ENCODE measurements at regions not wholly inside any gene's neighbourhood (a gene's known extent, or its start where the extent isn't known, plus 50 kb on each side); places are given as distances from the start of the nearest gene placed in this dataset.

DNA sequence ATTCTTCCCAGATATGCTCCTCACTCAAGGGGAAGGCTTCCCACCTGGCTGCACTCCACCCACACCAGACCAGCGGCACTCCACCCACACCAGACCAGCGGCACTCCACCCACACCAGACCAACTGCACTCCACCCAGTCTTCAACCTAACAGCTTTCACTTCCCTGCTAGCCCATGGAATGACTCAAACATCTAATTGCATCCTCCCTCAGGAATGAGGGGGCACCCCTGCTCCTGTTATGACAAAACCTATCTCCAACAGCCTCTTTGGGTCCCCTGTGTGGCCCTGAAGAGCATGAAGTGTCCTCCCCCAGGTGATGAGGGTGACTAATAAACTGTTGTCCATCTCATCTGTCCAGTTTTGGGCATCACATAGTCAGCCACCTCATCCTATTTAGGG lies 556.6 kb upstream of the TUSC1 start:
- Mint-ChIP-seq H3K4me3 (no peak overlapping the region), H3K27ac (ENCODE audit: unreplicated experiment) (no peak overlapping the region)
- no peak for TF ChIP-seq CTCF (conservative IDR thresholded peaks at IDR 0.05)

GRCh38 chr9:26231391-26231790 lies 553.1 kb upstream of the TUSC1 start:
- Mint-ChIP-seq H3K27ac (ENCODE audit: unreplicated experiment) (no peak overlapping the region), H3K27me3 (ENCODE audit: low read depth) (no peaks in the 10 kb centered on the region), H3K4me3 (no peak overlapping the region), H3K4me1 (no peaks in the 10 kb centered on the region), H3K9me3 (no peaks in the 10 kb centered on the region), H3K36me3 (ENCODE audit: low read depth) (no peaks in the 10 kb centered on the region)
- DNase-seq (ENCODE audit: low read depth, low spot score), result no peak
- no peak for TF ChIP-seq CTCF (conservative IDR thresholded peaks at IDR 0.05)

More for the DNA sequence above, 556.6 kb upstream of the TUSC1 start:
- DNase-seq (ENCODE audit: low read depth, low spot score), result no peak
- H3K36me3 Mint-ChIP-seq (ENCODE audit: low read depth), result no peaks in the 10 kb centered on the region
- no peaks in the 10 kb centered on the region for H3K27me3 Mint-ChIP-seq (ENCODE audit: low read depth)
- no peaks in the 10 kb centered on the region for H3K4me1 Mint-ChIP-seq
- no peaks in the 10 kb centered on the region for H3K9me3 Mint-ChIP-seq

DNA sequence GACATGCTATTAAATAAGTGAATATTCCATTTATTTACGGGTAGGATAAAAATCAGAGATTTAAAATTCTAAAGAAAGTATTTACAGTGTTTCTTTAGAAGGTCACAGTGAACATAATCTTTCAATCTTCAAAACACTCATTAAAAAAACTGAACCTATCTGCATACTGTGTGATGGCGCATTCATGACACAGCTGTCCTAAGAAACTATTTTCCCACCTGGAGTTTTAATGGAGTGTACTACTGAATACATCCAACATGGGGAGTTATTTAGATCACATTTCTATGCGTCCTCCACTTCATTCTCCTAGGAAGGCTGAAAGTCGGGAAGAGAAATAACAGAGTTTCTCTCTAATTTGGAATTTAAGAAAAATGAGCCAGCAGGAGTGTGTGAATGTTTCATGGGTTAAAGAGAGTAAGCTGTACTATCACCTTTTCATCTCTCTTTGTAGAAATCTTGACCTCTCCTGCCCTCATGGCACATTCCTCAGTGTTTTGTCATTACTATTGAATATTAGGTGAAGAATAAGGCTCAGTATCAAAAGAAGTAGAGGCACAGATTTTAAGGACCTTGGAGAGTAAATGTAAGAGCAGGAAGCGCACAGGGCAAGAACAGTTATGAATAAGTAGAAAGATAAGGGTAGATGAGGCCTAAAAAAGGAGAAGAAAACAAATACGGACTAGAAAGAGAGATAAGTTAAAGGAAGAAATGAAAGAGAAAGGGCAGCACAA lies 551.2 kb upstream of the TUSC1 start:
- Mint-ChIP-seq H3K27ac (ENCODE audit: unreplicated experiment) (no peak overlapping the region), H3K9me3 (no peaks in the 10 kb centered on the region), H3K36me3 (ENCODE audit: low read depth) (no peaks in the 10 kb centered on the region), H3K4me1 (no peaks in the 10 kb centered on the region), H3K4me3 (no peak overlapping the region), H3K27me3 (ENCODE audit: low read depth) (no peaks in the 10 kb centered on the region)
- no peak for TF ChIP-seq CTCF (conservative IDR thresholded peaks at IDR 0.05)
- DNase-seq (ENCODE audit: low read depth, low spot score), result no peak

DNA sequence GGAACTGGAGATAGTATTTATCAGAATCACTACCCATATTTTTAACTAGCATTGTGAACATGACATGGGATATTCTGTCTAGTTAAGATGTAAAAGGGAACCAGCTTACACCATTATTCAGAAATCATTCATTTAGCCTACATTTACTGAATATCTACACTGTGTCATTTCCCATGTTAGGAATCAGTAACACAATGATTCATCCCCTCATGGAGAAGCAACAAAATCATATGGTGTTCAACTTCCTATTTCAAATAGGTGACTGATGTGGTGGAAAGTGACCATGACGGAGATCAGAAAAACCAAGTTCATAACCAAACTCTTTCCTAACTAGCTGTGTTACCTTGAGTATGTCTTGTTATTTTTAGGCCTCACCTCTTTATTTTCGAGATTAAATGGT lies 550.0 kb upstream of the TUSC1 start:
- H3K27me3 Mint-ChIP-seq (ENCODE audit: low read depth), result no peaks in the 10 kb centered on the region
- H3K27ac Mint-ChIP-seq (ENCODE audit: unreplicated experiment), result no peak overlapping the region
- H3K4me1 Mint-ChIP-seq, result no peaks in the 10 kb centered on the region
- H3K4me3 Mint-ChIP-seq, result no peak overlapping the region
- no peak for TF ChIP-seq CTCF (conservative IDR thresholded peaks at IDR 0.05)
- no peaks in the 10 kb centered on the region for H3K36me3 Mint-ChIP-seq (ENCODE audit: low read depth)
- no peaks in the 10 kb centered on the region for H3K9me3 Mint-ChIP-seq
- DNase-seq (ENCODE audit: low read depth, low spot score), result no peak

GRCh38 chr9:26221290-26221689 lies 543.0 kb upstream of the TUSC1 start:
- no peak for DNase-seq (ENCODE audit: low read depth, low spot score)
- peaks cover 1% of the 10 kb centered on the region for H3K9me3 Mint-ChIP-seq
- no peak for TF ChIP-seq CTCF (conservative IDR thresholded peaks at IDR 0.05)
- H3K27ac Mint-ChIP-seq (ENCODE audit: unreplicated experiment), result no peak overlapping the region
- no peaks in the 10 kb centered on the region for H3K27me3 Mint-ChIP-seq (ENCODE audit: low read depth)
- peaks cover 1% of the 10 kb centered on the region for H3K36me3 Mint-ChIP-seq (ENCODE audit: low read depth)
- H3K4me1 Mint-ChIP-seq, result no peaks in the 10 kb centered on the region
- H3K4me3 Mint-ChIP-seq, result no peak overlapping the region
